OCI-LY1 (cell line): ENCODE measurements at regions not wholly inside any gene's neighbourhood (a gene's known extent, or its start where the extent isn't known, plus 50 kb on each side); places are given as distances from the start of the nearest gene placed in this dataset.

Experiments
- H2AFZ ChIP-seq: fragments of 200-600 bp; sonication (generic), shearing (Covaris generic); 2 replicates; pipeline ENCODE4 v1.6.0; 2014; ENCODE audit warnings: antibody characterized with exemption, mild to moderate bottlenecking, low read length
- H3F3A ChIP-seq: fragments of 200-600 bp; sonication (generic), shearing (Covaris generic); 2 replicates; pipeline ENCODE4 v1.6.0; 2014; ENCODE audit warnings: mild to moderate bottlenecking, antibody characterized with exemption, low read length, moderate library complexity; ENCODE audit not compliant: insufficient read depth
- H3K27ac ChIP-seq: fragments of 200-600 bp; sonication (generic); 2 replicates; pipeline ENCODE4 v1.5.1; 2014; ENCODE audit warnings: low read length, mixed run types, mild to moderate bottlenecking, low read depth; ENCODE audit not compliant: poor library complexity, severe bottlenecking
- H3K27me3 ChIP-seq: fragments of 200-600 bp; sonication (generic); 2 replicates; pipeline ENCODE4 v1.6.0; 2014; ENCODE audit warnings: antibody characterized with exemption, mild to moderate bottlenecking, low read length, moderate library complexity; ENCODE audit not compliant: insufficient read depth
- H3K36me3 ChIP-seq: fragments of 200-600 bp; sonication (generic); 2 replicates; pipeline ENCODE4 v1.6.1; 2014; ENCODE audit warnings: mild to moderate bottlenecking, antibody characterized with exemption, low read length, moderate library complexity, mixed read lengths; ENCODE audit not compliant: insufficient read depth
- H3K4me1 ChIP-seq: fragments of 200-600 bp; sonication (generic); 2 replicates; pipeline ENCODE4 v1.5.1; 2014; ENCODE audit warnings: mild to moderate bottlenecking, low read length, moderate library complexity; ENCODE audit not compliant: insufficient read depth, severe bottlenecking
- H3K4me2 ChIP-seq: fragments of 200-600 bp; sonication (generic), shearing (Covaris generic); 2 replicates; pipeline ENCODE4 v1.6.1; 2014; ENCODE audit warnings: low read length
- H3K4me3 ChIP-seq: fragments of 200-600 bp; sonication (generic); 2 replicates; pipeline ENCODE4 v1.5.1; 2014; ENCODE audit warnings: low read length, low read depth, mild to moderate bottlenecking, mixed read lengths; ENCODE audit not compliant: poor library complexity, severe bottlenecking
- H3K79me2 ChIP-seq: fragments of 200-600 bp; shearing (Covaris generic); 2 replicates; pipeline ENCODE4 v1.6.1; 2016; ENCODE audit warnings: mixed run types, low read length, mixed read lengths; ENCODE audit not compliant: insufficient read depth
- H3K9ac ChIP-seq: fragments of 200-600 bp; sonication (generic), shearing (Covaris generic); 2 replicates; pipeline ENCODE4 v1.6.1; 2014; ENCODE audit warnings: mild to moderate bottlenecking, low read length, mixed read lengths
- H3K9me2 ChIP-seq: fragments of 200-600 bp; sonication (generic), shearing (Covaris generic); 2 replicates; pipeline ENCODE4 v1.6.1; 2014; ENCODE audit warnings: low read depth, mild to moderate bottlenecking, low read length, mixed read lengths
- H3K9me3 ChIP-seq: fragments of 200-600 bp; shearing (Covaris generic); 2 replicates; pipeline ENCODE4 v1.6.1; 2014; ENCODE audit warnings: low read length, mixed read lengths
- H4K20me1 ChIP-seq: fragments of 200-600 bp; sonication (generic), shearing (Covaris generic); 2 replicates; pipeline ENCODE4 v1.6.0; 2016; ENCODE audit warnings: mild to moderate bottlenecking, low read length; ENCODE audit not compliant: insufficient read depth
- EZH2 ChIP-seq: fragments of 200-600 bp; sonication (generic), shearing (Covaris generic); IDR thresholded peaks from 2 replicates; pipeline ENCODE4 v1.8.0; 2017; ENCODE audit warnings: borderline replicate concordance, mixed run types, mild to moderate bottlenecking, antibody characterized with exemption, low read length, moderate library complexity, mixed read lengths
- TF ChIP-seq, protein P1 (sequence below): fragments of 200-600 bp; sonication (generic), shearing (Covaris generic); IDR thresholded peaks from 2 replicates; pipeline ENCODE4 v1.5.1; 2017; ENCODE audit warnings: mild to moderate bottlenecking, antibody characterized with exemption, low read length, moderate library complexity, mixed read lengths

DNA sequence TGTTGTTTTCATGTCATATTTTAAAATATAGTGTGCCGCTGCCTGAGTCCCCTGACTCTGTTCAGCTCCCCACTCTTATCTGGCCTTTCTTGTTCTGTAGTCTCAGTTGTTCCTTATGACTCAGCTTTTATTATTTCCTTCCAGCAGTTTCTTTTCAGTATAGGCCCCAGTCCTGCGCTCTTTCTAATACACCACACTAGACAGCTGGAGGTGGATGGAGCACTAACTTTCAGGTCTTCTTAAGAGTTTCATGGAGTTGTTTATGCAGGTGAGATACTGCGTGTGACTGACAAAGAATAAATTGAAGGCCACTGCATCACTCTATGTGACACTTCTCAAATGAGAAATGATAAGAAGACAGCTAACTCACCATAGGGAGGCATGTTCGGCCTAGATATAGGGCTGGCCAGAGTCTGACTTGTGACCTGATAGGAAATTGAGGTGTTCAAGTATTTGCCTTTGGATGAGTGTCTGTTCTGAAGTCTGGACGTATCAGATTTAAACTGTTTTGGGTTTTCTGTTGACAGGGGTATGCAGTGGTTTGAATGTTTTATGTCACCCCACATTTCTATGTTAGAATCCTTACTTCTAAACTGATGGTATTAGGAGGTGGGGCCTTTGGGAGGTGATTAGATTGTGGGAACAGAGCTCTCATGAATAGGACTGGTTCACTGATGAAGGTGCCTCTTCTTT is 60.8 kb upstream of the CLMN start:
- Histone ChIP-seq H4K20me1 (no peaks in the 10 kb centered on the region), H3K4me2 (no peak overlapping the region), H3K27ac (no peak overlapping the region), H3K79me2 (no peaks in the 10 kb centered on the region), H3K9ac (no peak overlapping the region), H3K27me3 (no peaks in the 10 kb centered on the region; the same call in 1 of the 2 replicates), H2AFZ (no peak overlapping the region), H3F3A (no peaks in the 10 kb centered on the region), H3K4me3 (no peak overlapping the region), H3K9me3 (peaks cover 4% of the 10 kb centered on the region; the same call in 1 of the 2 replicates), H3K36me3 (no peaks in the 10 kb centered on the region), H3K4me1 (no peaks in the 10 kb centered on the region), H3K9me2 (no peaks in the 10 kb centered on the region)
- TF ChIP-seq, protein P1, sequence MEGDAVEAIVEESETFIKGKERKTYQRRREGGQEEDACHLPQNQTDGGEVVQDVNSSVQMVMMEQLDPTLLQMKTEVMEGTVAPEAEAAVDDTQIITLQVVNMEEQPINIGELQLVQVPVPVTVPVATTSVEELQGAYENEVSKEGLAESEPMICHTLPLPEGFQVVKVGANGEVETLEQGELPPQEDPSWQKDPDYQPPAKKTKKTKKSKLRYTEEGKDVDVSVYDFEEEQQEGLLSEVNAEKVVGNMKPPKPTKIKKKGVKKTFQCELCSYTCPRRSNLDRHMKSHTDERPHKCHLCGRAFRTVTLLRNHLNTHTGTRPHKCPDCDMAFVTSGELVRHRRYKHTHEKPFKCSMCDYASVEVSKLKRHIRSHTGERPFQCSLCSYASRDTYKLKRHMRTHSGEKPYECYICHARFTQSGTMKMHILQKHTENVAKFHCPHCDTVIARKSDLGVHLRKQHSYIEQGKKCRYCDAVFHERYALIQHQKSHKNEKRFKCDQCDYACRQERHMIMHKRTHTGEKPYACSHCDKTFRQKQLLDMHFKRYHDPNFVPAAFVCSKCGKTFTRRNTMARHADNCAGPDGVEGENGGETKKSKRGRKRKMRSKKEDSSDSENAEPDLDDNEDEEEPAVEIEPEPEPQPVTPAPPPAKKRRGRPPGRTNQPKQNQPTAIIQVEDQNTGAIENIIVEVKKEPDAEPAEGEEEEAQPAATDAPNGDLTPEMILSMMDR: no peak
- TF ChIP-seq EZH2: no peak

DNA sequence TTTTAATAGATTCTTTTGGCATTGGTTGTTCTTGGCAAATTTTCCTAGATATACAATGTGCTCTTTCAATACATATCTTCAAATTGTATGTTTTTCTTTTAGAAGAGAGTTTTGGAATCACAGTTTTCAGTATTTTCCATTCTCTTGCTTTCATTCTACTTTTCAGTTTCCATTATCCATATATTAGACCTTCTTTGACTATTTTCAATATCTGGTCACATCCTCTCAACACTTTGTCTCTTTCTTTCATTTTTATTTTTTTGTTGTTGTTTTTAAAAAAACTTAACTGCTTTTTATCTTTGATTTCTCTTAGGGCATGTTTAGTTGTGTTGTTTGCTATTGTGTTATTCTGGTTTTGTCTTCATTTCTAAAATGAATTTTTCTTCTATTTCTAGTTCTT is 59.9 kb upstream of the CLMN start:
- Histone ChIP-seq H3K9me3 (peaks cover 4% of the 10 kb centered on the region; the same call in 1 of the 2 replicates), H3K4me3 (no peak overlapping the region), H3K4me1 (no peaks in the 10 kb centered on the region), H3K27ac (no peak overlapping the region), H3K79me2 (no peaks in the 10 kb centered on the region), H3F3A (no peaks in the 10 kb centered on the region), H3K9ac (no peak overlapping the region), H2AFZ (no peak overlapping the region), H3K4me2 (no peak overlapping the region), H3K27me3 (no peaks in the 10 kb centered on the region; the same call in 1 of the 2 replicates), H3K36me3 (no peaks in the 10 kb centered on the region), H3K9me2 (no peaks in the 10 kb centered on the region), H4K20me1 (no peaks in the 10 kb centered on the region)
- TF ChIP-seq EZH2: no peak
- TF ChIP-seq, protein P1: no peak

DNA sequence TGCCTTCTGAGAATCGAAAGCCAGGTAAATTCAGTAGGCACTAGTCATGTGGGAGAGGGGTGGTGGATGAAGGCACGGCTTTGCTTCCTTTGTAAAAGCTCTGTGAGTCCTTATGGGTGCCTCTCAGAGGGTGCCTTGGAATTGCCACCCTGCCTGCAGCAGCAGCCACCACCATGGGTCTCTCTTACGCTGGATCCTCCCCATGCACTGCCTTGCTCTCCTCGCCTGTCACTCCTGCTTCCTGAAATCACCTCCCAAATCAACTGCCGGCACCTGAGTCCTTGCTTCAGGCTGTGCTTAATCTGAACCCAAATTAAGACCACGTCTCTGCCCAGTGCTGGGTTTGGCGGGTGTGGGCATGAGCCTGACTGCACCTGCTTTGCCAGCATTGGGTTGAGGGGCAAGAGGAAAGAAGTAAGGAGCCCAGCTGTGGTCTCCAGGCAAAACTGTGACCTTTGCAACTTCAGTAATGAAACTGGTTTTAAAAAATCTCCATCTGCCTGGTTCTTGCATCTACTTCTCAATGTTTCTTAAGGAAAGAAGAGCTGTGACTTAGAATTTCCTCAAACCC is 55.9 kb upstream of the CLMN start:
- H3K9me3 ChIP-seq: peaks cover 4% of the 10 kb centered on the region; the same call in 1 of the 2 replicates
- no peak overlapping the region for H3K4me3 ChIP-seq

More for the DNA sequence above, 55.9 kb upstream of the CLMN start:
- no peak overlapping the region for H3K4me2 ChIP-seq
- H3K27me3 ChIP-seq: no peaks in the 10 kb centered on the region; the same call in 1 of the 2 replicates
- no peak overlapping the region for H3K27ac ChIP-seq
- no peak for TF ChIP-seq EZH2
- TF ChIP-seq, protein P1: no peak
- no peaks in the 10 kb centered on the region for H3K9me2 ChIP-seq
- H2AFZ ChIP-seq: no peak overlapping the region
- H3F3A ChIP-seq: no peaks in the 10 kb centered on the region
- no peak overlapping the region for H3K9ac ChIP-seq
- H3K36me3 ChIP-seq: no peaks in the 10 kb centered on the region
- no peaks in the 10 kb centered on the region for H4K20me1 ChIP-seq
- no peaks in the 10 kb centered on the region for H3K4me1 ChIP-seq
- no peaks in the 10 kb centered on the region for H3K79me2 ChIP-seq
